HEK293T (cell line): ENCODE measurements at regions not wholly inside any gene's neighbourhood (a gene's known extent, or its start where the extent isn't known, plus 50 kb on each side); places are given as distances from the start of the nearest gene placed in this dataset.

Experiments
- BHLHE40 ChIP-seq: fragments of 450-650 bp; IDR thresholded peaks from 2 replicates; pipeline ENCODE4 v1.6.1; 2016; ENCODE audit warnings: mild to moderate bottlenecking, moderate library complexity, borderline replicate concordance
- CTBP1 ChIP-seq: fragments of 450-650 bp; IDR thresholded peaks from 2 replicates; pipeline ENCODE4 v1.6.1; 2016; ENCODE audit warnings: borderline replicate concordance
- ELF4 ChIP-seq: fragments of 450-650 bp; IDR thresholded peaks from 2 replicates; pipeline ENCODE4 v1.6.1; 2017; ENCODE audit warnings: antibody characterized with exemption
- FOXA1 ChIP-seq: fragments of 450-650 bp; IDR thresholded peaks from 2 replicates; pipeline ENCODE4 v1.6.1; 2016; ENCODE audit warnings: mild to moderate bottlenecking
- FOXK2 ChIP-seq: fragments of 450-650 bp; IDR thresholded peaks from 2 replicates; pipeline ENCODE4 v1.6.1; 2016; ENCODE audit warnings: mild to moderate bottlenecking
- LEF1 ChIP-seq: fragments of 450-650 bp; IDR thresholded peaks from 2 replicates; pipeline ENCODE4 v1.6.1; 2017; ENCODE audit warnings: mild to moderate bottlenecking, borderline replicate concordance
- PKNOX1 ChIP-seq: fragments of 450-650 bp; IDR thresholded peaks from 2 replicates; pipeline ENCODE4 v1.6.1; 2016
- SP1 ChIP-seq: fragments of 450-650 bp; IDR thresholded peaks from 2 replicates; pipeline ENCODE4 v1.6.1; 2017
- SUZ12 ChIP-seq: fragments of 450-650 bp; IDR thresholded peaks from 2 replicates; pipeline ENCODE4 v1.6.1; 2016; ENCODE audit warnings: mild to moderate bottlenecking
- ZNF384 ChIP-seq: fragments of 450-650 bp; IDR thresholded peaks from 2 replicates; pipeline ENCODE4 v1.6.1; 2016

GRCh38 chr1:233547726-233548125 lies 66.2 kb upstream of the KCNK1 start:
- TF ChIP-seq SP1 (no peak), PKNOX1 (no peak), SUZ12 (no peak), ZNF384 (no peak), FOXA1 (no peak), ELF4 (no peak), LEF1 (no peak), FOXK2 (no peak), BHLHE40 (no peak), CTBP1 (no peak)
